A549 (cell line): ENCODE measurements at regions not wholly inside any gene's neighbourhood (a gene's known extent, or its start where the extent isn't known, plus 50 kb on each side); places are given as distances from the start of the nearest gene placed in this dataset.

Source experiments
- CBX2 ChIP-seq: fragments of 200-600 bp; sonication (generic); IDR thresholded peaks from 2 replicates; pipeline ENCODE4 v1.6.1; 2016; ENCODE audit warnings: low read depth, mild to moderate bottlenecking, borderline replicate concordance
- EP300 ChIP-seq, 2 experiments: fragments of >200 bp; sonication (Bioruptor Twin); formaldehyde crosslinking; IDR thresholded peaks; 2 replicates in 1 of 2; 3 replicates in 1 of 2; pipeline ENCODE4 v1.6.1; 2016 to 2017
- GATA3 ChIP-seq: IDR thresholded peaks from 2 replicates; pipeline ENCODE4 v1.6.1; 2012; ENCODE audit warnings: borderline replicate concordance
- HOXA7 ChIP-seq: fragments of 250-450 bp; sonication (Bioruptor Pico); IDR thresholded peaks from 2 replicates; pipeline ENCODE4 v1.5.0; 2020; ENCODE audit warnings: mild to moderate bottlenecking, moderate library complexity
- JUNB ChIP-seq: fragments of >200 bp; sonication (Bioruptor Twin); formaldehyde crosslinking; IDR thresholded peaks from 2 replicates; pipeline ENCODE4 v1.6.1; 2016
- NR3C1 ChIP-seq: fragments of >200 bp; sonication (Bioruptor Twin); formaldehyde crosslinking; IDR thresholded peaks from 3 replicates; pipeline ENCODE4 v1.6.1; 2017
- POLR2A ChIP-seq: IDR thresholded peaks from 2 replicates; pipeline ENCODE4 v1.6.1; 2012; ENCODE audit warnings: mild to moderate bottlenecking, low read length
- RFX5 ChIP-seq: fragments of 450-650 bp; IDR thresholded peaks from 2 replicates; pipeline ENCODE4 v1.7.1; 2014; ENCODE audit warnings: antibody characterized with exemption, mild to moderate bottlenecking, moderate library complexity
- SREBF2 ChIP-seq: fragments of 450-650 bp; IDR thresholded peaks from 2 replicates; pipeline ENCODE4 v1.6.1; 2014; ENCODE audit warnings: mild to moderate bottlenecking, moderate library complexity
- TF ChIP-seq, protein P1 (sequence below): fragments of 150-350 bp; IDR thresholded peaks from 2 replicates; pipeline ENCODE4 v1.6.1; 2014; ENCODE audit warnings: low read depth, mild to moderate bottlenecking, low read length
- TF ChIP-seq, protein P2 (sequence below): fragments of >200 bp; sonication (Bioruptor Twin); formaldehyde crosslinking; IDR thresholded peaks from 3 replicates; pipeline ENCODE4 v1.5.1; 2016
- TF ChIP-seq, protein P3 (sequence below): fragments of 200-600 bp; sonication (generic); IDR thresholded peaks from 2 replicates; pipeline ENCODE4 v1.6.1; 2016; ENCODE audit warnings: antibody characterized with exemption, mild to moderate bottlenecking, moderate library complexity

DNA sequence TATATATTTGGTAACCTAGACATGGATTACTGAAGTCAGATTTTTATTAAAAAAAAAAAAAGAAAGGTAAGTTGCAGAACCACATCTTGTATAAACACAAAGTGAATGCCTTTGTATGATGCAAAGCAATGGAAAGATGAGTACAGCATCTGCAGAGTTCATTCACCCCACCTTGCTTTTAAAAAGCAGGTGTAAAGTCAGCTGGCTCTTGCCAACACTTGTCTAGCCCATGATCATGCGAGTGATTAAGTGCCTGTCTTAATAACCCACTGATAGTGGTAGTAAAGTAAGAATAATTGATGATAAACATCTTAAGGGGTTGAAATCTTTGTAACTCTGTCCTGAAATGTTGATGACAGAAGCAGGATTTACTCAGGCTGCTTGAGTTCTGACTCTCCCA lies 710.4 kb downstream of the EFNB2 start:
- TF ChIP-seq POLR2A (no peak), NR3C1 (no peak), SREBF2 (no peak), RFX5 (no peak), CBX2 (no peak), EP300 (IDR thresholded peaks at IDR 0.05) (no peak), JUNB (no peak), HOXA7 (no peak), GATA3 (no peak)
- TF ChIP-seq, protein P1, sequence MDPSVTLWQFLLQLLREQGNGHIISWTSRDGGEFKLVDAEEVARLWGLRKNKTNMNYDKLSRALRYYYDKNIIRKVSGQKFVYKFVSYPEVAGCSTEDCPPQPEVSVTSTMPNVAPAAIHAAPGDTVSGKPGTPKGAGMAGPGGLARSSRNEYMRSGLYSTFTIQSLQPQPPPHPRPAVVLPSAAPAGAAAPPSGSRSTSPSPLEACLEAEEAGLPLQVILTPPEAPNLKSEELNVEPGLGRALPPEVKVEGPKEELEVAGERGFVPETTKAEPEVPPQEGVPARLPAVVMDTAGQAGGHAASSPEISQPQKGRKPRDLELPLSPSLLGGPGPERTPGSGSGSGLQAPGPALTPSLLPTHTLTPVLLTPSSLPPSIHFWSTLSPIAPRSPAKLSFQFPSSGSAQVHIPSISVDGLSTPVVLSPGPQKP = no peak
- TF ChIP-seq, protein P2, sequence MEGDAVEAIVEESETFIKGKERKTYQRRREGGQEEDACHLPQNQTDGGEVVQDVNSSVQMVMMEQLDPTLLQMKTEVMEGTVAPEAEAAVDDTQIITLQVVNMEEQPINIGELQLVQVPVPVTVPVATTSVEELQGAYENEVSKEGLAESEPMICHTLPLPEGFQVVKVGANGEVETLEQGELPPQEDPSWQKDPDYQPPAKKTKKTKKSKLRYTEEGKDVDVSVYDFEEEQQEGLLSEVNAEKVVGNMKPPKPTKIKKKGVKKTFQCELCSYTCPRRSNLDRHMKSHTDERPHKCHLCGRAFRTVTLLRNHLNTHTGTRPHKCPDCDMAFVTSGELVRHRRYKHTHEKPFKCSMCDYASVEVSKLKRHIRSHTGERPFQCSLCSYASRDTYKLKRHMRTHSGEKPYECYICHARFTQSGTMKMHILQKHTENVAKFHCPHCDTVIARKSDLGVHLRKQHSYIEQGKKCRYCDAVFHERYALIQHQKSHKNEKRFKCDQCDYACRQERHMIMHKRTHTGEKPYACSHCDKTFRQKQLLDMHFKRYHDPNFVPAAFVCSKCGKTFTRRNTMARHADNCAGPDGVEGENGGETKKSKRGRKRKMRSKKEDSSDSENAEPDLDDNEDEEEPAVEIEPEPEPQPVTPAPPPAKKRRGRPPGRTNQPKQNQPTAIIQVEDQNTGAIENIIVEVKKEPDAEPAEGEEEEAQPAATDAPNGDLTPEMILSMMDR = no peak
- TF ChIP-seq, protein P3, sequence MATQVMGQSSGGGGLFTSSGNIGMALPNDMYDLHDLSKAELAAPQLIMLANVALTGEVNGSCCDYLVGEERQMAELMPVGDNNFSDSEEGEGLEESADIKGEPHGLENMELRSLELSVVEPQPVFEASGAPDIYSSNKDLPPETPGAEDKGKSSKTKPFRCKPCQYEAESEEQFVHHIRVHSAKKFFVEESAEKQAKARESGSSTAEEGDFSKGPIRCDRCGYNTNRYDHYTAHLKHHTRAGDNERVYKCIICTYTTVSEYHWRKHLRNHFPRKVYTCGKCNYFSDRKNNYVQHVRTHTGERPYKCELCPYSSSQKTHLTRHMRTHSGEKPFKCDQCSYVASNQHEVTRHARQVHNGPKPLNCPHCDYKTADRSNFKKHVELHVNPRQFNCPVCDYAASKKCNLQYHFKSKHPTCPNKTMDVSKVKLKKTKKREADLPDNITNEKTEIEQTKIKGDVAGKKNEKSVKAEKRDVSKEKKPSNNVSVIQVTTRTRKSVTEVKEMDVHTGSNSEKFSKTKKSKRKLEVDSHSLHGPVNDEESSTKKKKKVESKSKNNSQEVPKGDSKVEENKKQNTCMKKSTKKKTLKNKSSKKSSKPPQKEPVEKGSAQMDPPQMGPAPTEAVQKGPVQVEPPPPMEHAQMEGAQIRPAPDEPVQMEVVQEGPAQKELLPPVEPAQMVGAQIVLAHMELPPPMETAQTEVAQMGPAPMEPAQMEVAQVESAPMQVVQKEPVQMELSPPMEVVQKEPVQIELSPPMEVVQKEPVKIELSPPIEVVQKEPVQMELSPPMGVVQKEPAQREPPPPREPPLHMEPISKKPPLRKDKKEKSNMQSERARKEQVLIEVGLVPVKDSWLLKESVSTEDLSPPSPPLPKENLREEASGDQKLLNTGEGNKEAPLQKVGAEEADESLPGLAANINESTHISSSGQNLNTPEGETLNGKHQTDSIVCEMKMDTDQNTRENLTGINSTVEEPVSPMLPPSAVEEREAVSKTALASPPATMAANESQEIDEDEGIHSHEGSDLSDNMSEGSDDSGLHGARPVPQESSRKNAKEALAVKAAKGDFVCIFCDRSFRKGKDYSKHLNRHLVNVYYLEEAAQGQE = no peak
